CD4-positive, alpha-beta T cell treated with Interleukin-15 for 4 hours (primary cell): ENCODE measurements at regions not wholly inside any gene's neighbourhood (a gene's known extent, or its start where the extent isn't known, plus 50 kb on each side); places are given as distances from the start of the nearest gene placed in this dataset.

Experiments
- DNase-seq: peaks from one replicate; pipeline ENCODE4 v3.0.0-alpha.2; 2020; ENCODE audit warnings: low spot score

GRCh38 chr21:39105341-39105765 lies 77.9 kb downstream of the PSMG1 start:
- no peak for DNase-seq

GRCh38 chr21:39104911-39105310 lies 78.3 kb downstream of the PSMG1 start:
- DNase-seq, result no peak

- DNase-seq, result no peak
Measured at GRCh38 chr21:39103689-39104088, 79.6 kb downstream of the PSMG1 start.

GRCh38 chr21:39099859-39100258 lies 83.4 kb downstream of the PSMG1 start:
- DNase-seq, result no peak

- DNase-seq, result no peak
Measured at GRCh38 chr21:39098696-39099200, 84.5 kb downstream of the PSMG1 start.

- no peak for DNase-seq
Measured at GRCh38 chr21:39097981-39098380, 85.3 kb downstream of the PSMG1 start.

GRCh38 chr21:39097335-39097861 lies 85.9 kb downstream of the PSMG1 start:
- no peak for DNase-seq

- no peak for DNase-seq
Measured at GRCh38 chr21:39096754-39097153, 86.5 kb downstream of the PSMG1 start.

GRCh38 chr21:39095681-39096080 lies 87.6 kb downstream of the PSMG1 start:
- no peak for DNase-seq

GRCh38 chr21:39094847-39095579 lies 88.2 kb downstream of the PSMG1 start:
- DNase-seq, result no peak

GRCh38 chr21:39094087-39094780 lies 89.0 kb downstream of the PSMG1 start:
- peak; percentile 3 for DNase-seq

- no peak for DNase-seq
Measured at GRCh38 chr21:39093526-39093925, 89.7 kb downstream of the PSMG1 start.

GRCh38 chr21:39088831-39089380 lies 94.3 kb downstream of the PSMG1 start:
- DNase-seq, result no peak

GRCh38 chr21:39088031-39088370 lies 95.2 kb downstream of the PSMG1 start:
- no peak for DNase-seq

- no peak for DNase-seq
Measured at GRCh38 chr21:39087238-39088030, 95.8 kb downstream of the PSMG1 start.

- DNase-seq, result no peak
Measured at GRCh38 chr21:39086547-39086946, 96.7 kb downstream of the PSMG1 start.

GRCh38 chr21:39085843-39086405 lies 97.3 kb downstream of the PSMG1 start:
- DNase-seq, result no peak

GRCh38 chr21:39084979-39085729 lies 98.1 kb downstream of the PSMG1 start:
- DNase-seq, result no peak

- DNase-seq, result no peak
Measured at GRCh38 chr21:39084073-39084472, 99.2 kb downstream of the PSMG1 start.

- DNase-seq, result no peak
Measured at GRCh38 chr21:39083377-39084008, 99.8 kb downstream of the PSMG1 start.
